ENCODE measurements at regions not wholly inside any gene's neighbourhood (a gene's known extent, or its start where the extent isn't known, plus 50 kb on each side); places are given as distances from the start of the nearest gene placed in this dataset.
"Not testable (repeated sequence)": the region's sequence is repeated elsewhere in the genome, so short reads cannot be mapped to it uniquely, and the experiment has no call there.

DNA sequence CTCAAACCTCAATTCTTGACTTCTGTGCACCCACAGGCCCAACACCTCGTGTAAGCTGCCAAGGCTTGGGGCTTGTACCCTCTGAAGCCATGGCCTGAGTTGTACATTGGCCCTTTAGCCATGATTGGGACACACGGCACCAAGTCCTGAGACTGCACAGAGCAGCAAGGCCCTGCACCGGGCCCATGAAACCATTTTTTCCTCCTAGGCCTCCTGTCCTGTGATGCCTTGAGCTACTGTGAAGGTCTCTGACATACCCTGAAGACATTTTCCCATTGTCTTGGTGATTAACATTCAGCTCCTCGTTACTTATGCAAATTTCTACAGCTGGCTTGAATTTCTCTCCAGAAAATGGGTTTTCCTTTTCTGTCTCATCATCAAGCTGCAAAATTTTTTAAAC, 52.3 kb upstream of the FRG1 start:
- H3K36me3 ChIP-seq (ENCODE audit: control insufficient read depth in 2 of 2, insufficient read depth in 1 of 2, low read length in 2 of 2); H3K4me1 ChIP-seq (ENCODE audit: control insufficient read depth, insufficient read depth, low read length); H3K27ac ChIP-seq (ENCODE audit: extremely low read depth, low read depth, low read length); POLR2A ChIA-PET; CTCF ChIA-PET; H3K4me3 ChIP-seq (ENCODE audit: low read depth, low read length); H3K9me3 ChIP-seq (ENCODE audit: control insufficient read depth, insufficient read depth, low read depth, low read length): not testable (repeated sequence)
- TF ChIP-seq TRIM28 (IDR thresholded peaks at IDR 0.05; ENCODE audit: borderline replicate concordance, low read length) (peak; percentile 21; the same call in 1 of the 2 replicates), ZNF585B (tag by site-specific recombination; IDR thresholded peaks at IDR 0.05) (peak; percentile 90), SETDB1 (IDR thresholded peaks at IDR 0.05; ENCODE audit: insufficient read length, low read length) (peak; percentile 72)
